T1000 (cell line): ENCODE measurements at regions not wholly inside any gene's neighbourhood (a gene's known extent, or its start where the extent isn't known, plus 50 kb on each side); places are given as distances from the start of the nearest gene placed in this dataset.
"Not testable (repeated sequence)": the region's sequence is repeated elsewhere in the genome, so short reads cannot be mapped to it uniquely, and the experiment has no call there.

Experiments used
- DNase-seq: peaks from one replicate; lab custom pipeline; 2025; ENCODE audit warnings: mixed read lengths; lab: John Stamatoyannopoulos, UW

DNA sequence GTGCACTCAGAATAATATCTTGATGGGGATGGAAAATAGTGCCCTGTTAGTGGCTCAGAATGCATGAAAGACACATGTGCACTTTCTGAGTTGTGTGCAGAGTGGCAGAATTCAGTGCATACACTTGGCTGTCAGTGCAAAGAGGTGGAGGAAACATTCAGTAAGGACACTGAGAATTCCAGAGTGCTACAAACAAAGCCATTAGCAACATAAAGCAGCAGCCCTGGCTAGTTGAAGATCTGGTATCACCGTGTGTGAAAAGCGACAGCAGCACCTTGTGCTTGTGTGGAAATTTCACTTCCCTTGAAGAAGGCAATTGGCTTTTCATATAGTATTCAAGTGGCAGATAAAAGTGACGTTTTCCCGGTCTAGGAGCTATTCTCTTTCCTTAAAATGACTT, 810.4 kb downstream of the TRIML1 start:
- no peak for DNase-seq

GRCh38 chr4:188955066-188955465, 815.8 kb downstream of the TRIML1 start:
- DNase-seq = no peak

DNA sequence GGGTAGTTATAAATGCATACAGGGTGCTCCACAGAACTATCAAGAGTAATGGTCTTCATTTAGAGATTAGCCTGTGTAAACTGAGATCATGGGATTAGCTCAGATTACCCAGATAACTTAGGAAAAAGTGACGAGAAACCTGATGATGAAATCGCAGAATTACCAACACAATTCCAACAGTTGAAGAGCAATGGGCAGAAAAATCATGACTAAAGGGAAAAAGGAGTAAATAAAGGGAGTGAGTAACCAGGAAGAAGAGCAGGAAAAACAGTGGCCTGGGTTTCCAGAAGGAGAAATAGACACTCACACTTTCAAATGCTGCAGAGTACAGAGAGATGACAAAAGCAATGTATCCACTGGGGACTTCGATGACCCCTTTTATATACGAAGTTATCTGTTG, 817.3 kb downstream of the TRIML1 start:
- DNase-seq = no peak

- no peak for DNase-seq
These were observed 819.1 kb downstream of the TRIML1 start for GRCh38 chr4:188958346-188958745.

DNA sequence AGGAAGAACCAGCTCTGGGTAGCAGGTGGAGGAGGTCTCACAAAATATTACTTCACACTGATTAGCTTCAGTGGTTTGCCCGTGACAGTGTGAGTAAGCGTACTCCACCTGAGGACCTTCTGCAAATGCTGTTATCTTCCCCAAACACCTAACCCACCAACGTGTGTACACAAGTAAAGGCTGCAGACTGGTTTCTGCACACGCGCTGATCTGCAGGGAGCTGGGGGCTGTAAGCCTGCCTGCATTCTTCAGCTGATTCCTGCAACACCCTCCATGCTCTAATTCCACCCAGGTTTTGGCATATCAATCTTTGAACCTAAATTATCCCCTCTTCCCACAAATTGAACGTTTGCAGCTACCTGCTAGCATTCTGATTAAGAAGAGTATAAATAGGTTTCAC, 820.2 kb downstream of the TRIML1 start:
- no peak for DNase-seq

- no peak for DNase-seq
These were observed 821.3 kb downstream of the TRIML1 start for GRCh38 chr4:188960411-188961093.

DNA sequence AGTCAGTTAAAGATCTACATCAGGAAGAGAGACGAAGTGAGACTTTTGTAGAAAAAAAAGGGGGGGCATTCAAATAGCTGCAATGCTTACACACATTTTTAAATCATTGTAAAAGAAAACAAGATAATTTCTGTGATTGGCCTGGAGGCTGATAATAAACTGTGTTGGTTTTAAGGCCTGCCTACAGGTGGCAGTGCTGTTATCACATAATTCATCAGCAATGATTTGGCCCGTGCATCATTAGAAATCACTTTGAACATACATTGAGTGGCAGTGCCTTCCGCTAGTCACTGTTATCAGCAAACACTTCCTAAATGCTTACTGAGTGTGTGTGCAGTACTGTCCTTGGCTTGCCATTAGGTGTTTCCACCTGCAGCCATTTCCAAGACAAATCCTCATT, 831.9 kb downstream of the TRIML1 start:
- DNase-seq = no peak

DNA sequence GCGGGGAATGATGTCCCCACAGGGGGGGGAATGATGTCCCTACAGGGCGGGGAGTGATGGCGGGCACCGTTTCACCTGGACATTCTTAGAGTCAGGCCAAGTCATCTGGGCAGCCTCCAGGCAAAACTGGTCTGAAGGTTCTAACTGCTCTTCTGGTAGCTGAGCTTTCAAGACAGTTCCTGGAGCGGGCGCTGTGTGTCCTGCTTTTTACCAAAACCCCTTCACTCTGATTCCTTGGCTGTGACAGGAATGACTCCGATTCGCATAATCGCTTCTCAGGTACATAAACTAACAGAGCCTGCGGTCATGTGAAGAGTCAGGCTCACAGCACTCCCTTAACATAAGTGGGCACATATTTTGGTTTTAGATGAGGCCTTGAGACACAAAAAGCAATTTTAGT, 836.0 kb downstream of the TRIML1 start:
- DNase-seq = no peak

GRCh38 chr4:188976644-188977115, 837.4 kb downstream of the TRIML1 start:
- DNase-seq = no peak

GRCh38 chr4:188977232-188977631, 838.0 kb downstream of the TRIML1 start:
- not testable (repeated sequence) for DNase-seq

DNA sequence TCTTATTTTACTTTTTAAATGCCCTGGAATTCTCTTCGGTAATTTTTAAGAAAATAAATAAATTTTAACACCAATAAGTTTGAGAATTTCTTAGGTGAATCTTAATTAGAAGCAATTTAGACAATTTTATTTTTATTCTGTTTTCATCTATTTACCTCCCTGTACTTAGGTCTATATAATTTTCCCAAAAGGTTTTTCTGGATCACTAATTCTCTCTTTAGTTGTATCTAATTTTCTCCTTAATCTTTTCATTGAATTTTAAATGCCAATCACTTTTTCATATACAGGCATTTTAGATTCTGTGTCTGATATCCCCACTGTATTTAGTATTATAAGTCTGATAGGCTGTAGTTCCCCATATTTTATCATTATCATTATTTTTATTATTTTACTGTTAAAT, 845.3 kb downstream of the TRIML1 start:
- DNase-seq = no peak

GRCh38 chr4:188986271-188986689, 847.0 kb downstream of the TRIML1 start:
- peak; percentile 30 for DNase-seq

GRCh38 chr4:188987011-188987410, 847.8 kb downstream of the TRIML1 start:
- no peak for DNase-seq

- DNase-seq = no peak
These were observed 848.9 kb downstream of the TRIML1 start for GRCh38 chr4:188988131-188988530.

- no peak for DNase-seq
These were observed 850.1 kb downstream of the TRIML1 start for GRCh38 chr4:188989371-188989770.

- DNase-seq = no peak
These were observed 853.5 kb downstream of the TRIML1 start for GRCh38 chr4:188992706-188993105.

DNA sequence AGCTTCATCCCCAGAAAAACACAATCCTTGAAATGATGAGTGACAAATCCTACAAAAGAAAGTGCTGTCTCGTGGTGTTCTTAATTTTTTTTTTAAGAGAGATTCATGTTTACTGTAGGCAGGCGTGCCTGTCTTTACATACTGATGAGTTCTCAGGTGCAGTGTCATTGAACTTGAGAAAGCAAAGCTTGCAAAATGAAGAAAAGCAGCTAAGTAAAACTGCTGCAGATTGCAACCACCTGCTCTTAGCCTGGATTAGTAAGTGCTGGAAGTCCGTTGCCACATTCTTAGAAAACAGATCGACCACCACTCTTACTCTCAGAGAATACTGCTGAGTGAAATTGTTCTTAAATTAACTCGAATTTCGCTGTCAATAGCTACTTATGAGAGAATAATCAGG, 854.6 kb downstream of the TRIML1 start:
- DNase-seq = no peak

- DNase-seq = no peak
These were observed 862.2 kb downstream of the TRIML1 start for GRCh38 chr4:189001283-189001970.

- DNase-seq = no peak
These were observed 862.8 kb downstream of the TRIML1 start for GRCh38 chr4:189001971-189002450.

- DNase-seq = no peak
These were observed 863.2 kb downstream of the TRIML1 start for GRCh38 chr4:189002475-189002874.

- not testable (repeated sequence) for DNase-seq
These were observed 871.4 kb downstream of the TRIML1 start for GRCh38 chr4:189010452-189011217.

GRCh38 chr4:189021831-189022230, 882.6 kb downstream of the TRIML1 start:
- DNase-seq = no peak
